Endothelial cell (in vitro differentiated cells): ENCODE measurements at regions not wholly inside any gene's neighbourhood (a gene's known extent, or its start where the extent isn't known, plus 50 kb on each side); places are given as distances from the start of the nearest gene placed in this dataset.

Experiments used
- DNase-seq: peaks from one replicate; pipeline ENCODE4 v3.0.0; 2021; ENCODE audit warnings: low spot score
- H3K27ac Mint-ChIP-seq: one replicate; pipeline ENCODE4 v1.8.0; 2021; ENCODE audit warnings: mixed read lengths, inconsistent platforms; ENCODE audit not compliant: unreplicated experiment
- H3K27me3 Mint-ChIP-seq: one replicate; pipeline ENCODE4 v1.8.0; 2021; ENCODE audit warnings: mild to moderate bottlenecking, moderate library complexity, mixed read lengths, inconsistent platforms; ENCODE audit not compliant: unreplicated experiment
- H3K36me3 Mint-ChIP-seq: one replicate; pipeline ENCODE4 v1.8.0; 2021; ENCODE audit warnings: mild to moderate bottlenecking, low read depth, mixed read lengths, inconsistent platforms; ENCODE audit not compliant: unreplicated experiment
- H3K4me1 Mint-ChIP-seq: one replicate; pipeline ENCODE4 v1.8.0; 2021; ENCODE audit warnings: mild to moderate bottlenecking, mixed read lengths, inconsistent platforms; ENCODE audit not compliant: unreplicated experiment
- H3K4me3 Mint-ChIP-seq: one replicate; pipeline ENCODE4 v1.8.0; 2021; ENCODE audit warnings: mild to moderate bottlenecking, mixed read lengths, inconsistent platforms; ENCODE audit not compliant: unreplicated experiment
- H3K9me3 Mint-ChIP-seq: one replicate; pipeline ENCODE4 v1.8.0; 2021; ENCODE audit warnings: mixed read lengths, inconsistent platforms; ENCODE audit not compliant: unreplicated experiment
- CTCF ChIP-seq: fragments of 200-600 bp; sonication (generic); IDR thresholded peaks from one replicate; pipeline ENCODE4 v1.5.0; 2021; ENCODE audit warnings: antibody characterized with exemption; ENCODE audit not compliant: unreplicated experiment

- no peak overlapping the region for H3K27ac Mint-ChIP-seq
- H3K9me3 Mint-ChIP-seq = no peaks in the 10 kb centered on the region
- H3K4me3 Mint-ChIP-seq = no peak overlapping the region
- H3K27me3 Mint-ChIP-seq = no peaks in the 10 kb centered on the region
- DNase-seq = no peak
- no peaks in the 10 kb centered on the region for H3K36me3 Mint-ChIP-seq
- peaks cover 13% of the 10 kb centered on the region for H3K4me1 Mint-ChIP-seq
- TF ChIP-seq CTCF = no peak
These were observed 102.2 kb upstream of the TUT7 start for GRCh38 chr9:86456416-86456815.

- no peak for TF ChIP-seq CTCF
- no peaks in the 10 kb centered on the region for H3K27me3 Mint-ChIP-seq
- DNase-seq = no peak
- H3K27ac Mint-ChIP-seq = no peak overlapping the region
- H3K4me1 Mint-ChIP-seq = peaks cover 8% of the 10 kb centered on the region
- H3K36me3 Mint-ChIP-seq = no peaks in the 10 kb centered on the region
- H3K9me3 Mint-ChIP-seq = no peaks in the 10 kb centered on the region
- no peak overlapping the region for H3K4me3 Mint-ChIP-seq
These were observed 100.7 kb upstream of the TUT7 start for GRCh38 chr9:86454701-86455615.

DNA sequence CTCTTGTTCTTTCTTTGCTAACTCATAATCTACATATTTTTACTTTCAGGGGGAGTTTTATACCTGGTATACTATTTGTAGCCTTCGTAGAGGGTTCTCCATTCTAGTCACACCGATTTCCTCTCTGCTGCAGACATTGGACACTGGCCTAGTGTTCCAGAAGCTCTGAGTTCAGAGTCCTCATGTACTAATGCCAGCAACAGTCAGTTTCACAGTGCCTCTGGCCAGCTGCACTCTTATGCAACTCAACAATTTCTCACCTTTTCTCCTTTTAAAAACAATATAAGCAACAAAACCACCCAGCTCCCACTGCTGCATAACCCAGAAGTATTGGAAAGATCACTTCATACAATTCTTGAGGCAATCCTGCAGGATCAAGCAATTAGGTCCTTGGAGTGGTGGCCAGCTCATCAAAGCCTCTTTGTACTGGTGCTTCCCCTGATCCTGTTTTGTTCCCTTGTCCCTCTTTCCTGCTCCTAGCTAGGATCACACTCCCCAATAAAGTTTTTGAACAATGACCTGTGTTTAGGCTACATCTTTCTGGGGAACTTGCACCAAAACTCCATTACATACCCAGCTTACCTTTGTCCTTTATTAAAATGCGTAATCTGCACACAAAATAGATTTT lies 98.1 kb upstream of the TUT7 start:
- TF ChIP-seq CTCF = no peak
- Mint-ChIP-seq H3K4me1 (no peaks in the 10 kb centered on the region), H3K27me3 (no peaks in the 10 kb centered on the region), H3K4me3 (no peak overlapping the region), H3K27ac (no peak overlapping the region), H3K9me3 (no peaks in the 10 kb centered on the region), H3K36me3 (no peaks in the 10 kb centered on the region)
- DNase-seq = no peak

DNA sequence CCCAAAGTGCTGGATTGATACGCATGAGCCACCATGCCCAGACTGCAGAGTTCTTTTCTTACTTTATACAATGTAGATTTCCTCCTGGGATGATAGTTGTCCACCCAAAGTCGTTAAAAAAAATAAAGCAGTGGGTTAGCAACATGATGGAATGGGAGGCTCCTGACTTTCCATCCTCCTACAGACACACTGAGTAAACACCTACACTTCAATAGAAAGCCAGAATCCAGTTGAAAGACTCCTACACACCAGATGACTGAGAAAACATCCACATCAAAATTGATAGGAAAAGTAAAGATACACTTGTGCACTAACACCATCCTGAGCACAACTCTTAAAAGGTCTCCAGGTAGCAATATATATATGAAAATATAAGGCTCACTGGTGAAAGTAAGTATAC lies 95.0 kb upstream of the TUT7 start:
- no peak overlapping the region for H3K27ac Mint-ChIP-seq
- H3K9me3 Mint-ChIP-seq = no peaks in the 10 kb centered on the region
- H3K27me3 Mint-ChIP-seq = no peaks in the 10 kb centered on the region
- DNase-seq = no peak
- no peaks in the 10 kb centered on the region for H3K36me3 Mint-ChIP-seq
- no peak overlapping the region for H3K4me3 Mint-ChIP-seq
- no peak for TF ChIP-seq CTCF
- no peaks in the 10 kb centered on the region for H3K4me1 Mint-ChIP-seq

DNA sequence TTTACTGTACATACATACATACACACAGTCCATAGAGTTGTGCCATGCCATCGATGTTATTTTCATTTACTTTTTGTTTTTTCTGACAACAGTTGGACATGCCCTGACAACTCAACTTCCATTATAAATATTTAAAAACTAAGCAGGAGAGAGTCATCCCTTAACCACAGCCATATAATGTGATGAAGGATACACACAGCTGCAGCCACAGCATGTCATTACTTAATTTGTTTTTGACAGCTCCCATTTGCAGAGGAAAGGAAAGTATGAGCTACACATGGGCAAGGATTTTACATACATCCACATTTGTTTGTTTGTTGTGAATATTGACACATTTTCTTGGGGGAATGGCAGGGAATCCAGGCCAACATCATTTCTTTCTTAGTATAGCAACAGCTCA lies 91.5 kb upstream of the TUT7 start:
- H3K4me1 Mint-ChIP-seq = no peaks in the 10 kb centered on the region

More for the DNA sequence above, 91.5 kb upstream of the TUT7 start:
- no peak overlapping the region for H3K4me3 Mint-ChIP-seq
- H3K27me3 Mint-ChIP-seq = no peaks in the 10 kb centered on the region
- no peak overlapping the region for H3K27ac Mint-ChIP-seq
- DNase-seq = no peak
- no peaks in the 10 kb centered on the region for H3K9me3 Mint-ChIP-seq
- no peaks in the 10 kb centered on the region for H3K36me3 Mint-ChIP-seq
- no peak for TF ChIP-seq CTCF
